DMS 273 (cell line): ENCODE measurements at regions not wholly inside any gene's neighbourhood (a gene's known extent, or its start where the extent isn't known, plus 50 kb on each side); places are given as distances from the start of the nearest gene placed in this dataset.
A peak's percentile ranks its signal among the peaks of the same experiment; 100 is the strongest.

Source experiments
- DNase-seq: peaks from one replicate; lab custom pipeline; 2025; ENCODE audit not compliant: unreplicated experiment; lab: John Stamatoyannopoulos, UW

GRCh38 chr10:107913317-107914294 is 749.1 kb upstream of the SORCS1 start:
- DNase-seq = no peak

- DNase-seq = no peak
Measured at GRCh38 chr10:107901076-107901475, 736.6 kb upstream of the SORCS1 start.

- no peak for DNase-seq
Measured at GRCh38 chr10:107900131-107900530, 735.6 kb upstream of the SORCS1 start.

GRCh38 chr10:107899502-107900062 is 735.1 kb upstream of the SORCS1 start:
- DNase-seq = no peak

DNA sequence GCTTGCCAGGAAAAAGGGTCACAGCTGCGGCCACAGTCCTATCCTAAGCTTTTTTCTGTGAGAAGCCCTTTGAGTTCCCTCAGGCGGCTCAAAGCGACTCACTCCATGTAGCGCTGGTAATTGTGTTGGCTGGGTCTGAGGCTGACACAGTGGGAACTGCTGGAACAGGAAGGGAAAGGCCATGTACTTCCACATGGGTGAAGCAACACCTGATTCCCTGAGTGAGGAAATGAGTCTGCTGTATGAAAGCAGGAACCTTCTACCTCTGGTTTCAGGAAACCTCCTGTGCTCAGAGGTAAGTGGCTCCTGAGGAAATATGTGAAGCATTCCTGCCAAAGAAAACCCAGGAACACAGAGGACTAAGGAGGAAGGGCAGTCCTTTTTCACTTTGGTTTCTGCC is 734.6 kb upstream of the SORCS1 start:
- DNase-seq = no peak

DNA sequence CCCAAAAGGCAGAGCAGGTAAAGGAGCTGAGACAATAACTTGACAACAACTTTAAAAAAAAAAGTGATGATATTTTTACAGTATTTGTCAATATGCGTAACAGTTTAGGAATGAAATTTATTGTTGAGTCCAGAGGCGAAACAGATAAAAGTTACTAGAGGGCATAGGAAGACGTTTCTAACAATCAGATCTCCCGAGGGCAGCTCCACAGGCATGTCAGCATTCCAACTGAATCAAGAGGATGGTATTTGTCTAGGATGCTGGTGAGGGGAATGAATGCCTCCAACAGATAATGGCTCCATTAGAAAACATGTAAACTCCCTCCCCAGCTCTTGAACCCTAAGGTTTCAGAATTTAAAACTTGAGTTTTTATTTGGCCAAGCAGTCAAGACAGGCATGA is 733.9 kb upstream of the SORCS1 start:
- no peak for DNase-seq

- no peak for DNase-seq
Measured at GRCh38 chr10:107894516-107894915, 730.0 kb upstream of the SORCS1 start.

- DNase-seq = no peak
Measured at GRCh38 chr10:107889105-107889504, 724.6 kb upstream of the SORCS1 start.

GRCh38 chr10:107880185-107880584 is 715.7 kb upstream of the SORCS1 start:
- DNase-seq = no peak

GRCh38 chr10:107873007-107873406 is 708.5 kb upstream of the SORCS1 start:
- no peak for DNase-seq

DNA sequence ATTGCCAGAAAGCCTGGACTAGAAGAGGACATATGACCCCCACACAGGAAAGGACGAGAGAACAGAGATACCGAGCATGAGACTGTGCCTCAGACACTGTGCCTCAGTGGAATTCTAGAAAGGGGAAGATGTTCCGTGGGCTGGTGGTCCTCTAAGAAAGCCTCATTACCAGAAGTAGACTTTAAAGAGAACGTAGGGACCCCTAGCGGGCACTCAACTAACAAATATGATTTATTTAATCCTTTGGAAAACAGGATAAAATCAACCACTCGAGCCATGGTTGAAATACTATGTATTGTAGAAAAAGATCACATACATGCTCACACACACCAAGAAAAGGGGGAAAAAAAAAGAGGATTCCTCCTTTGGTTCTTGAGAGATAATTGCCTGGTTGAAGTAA is 701.2 kb upstream of the SORCS1 start:
- no peak for DNase-seq

GRCh38 chr10:107859065-107859464 is 694.6 kb upstream of the SORCS1 start:
- no peak for DNase-seq

DNA sequence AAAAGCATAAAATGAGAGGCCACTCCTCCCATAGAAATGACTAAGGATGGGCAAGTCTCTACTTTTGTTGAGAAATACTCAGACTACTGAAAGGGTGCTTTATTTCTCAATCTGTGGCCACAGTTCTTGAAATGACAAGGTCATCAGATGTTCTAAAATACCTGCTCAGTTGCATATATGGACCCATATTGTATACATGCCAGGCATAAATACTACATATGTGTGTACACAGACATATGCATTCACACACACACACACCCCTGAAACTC is 691.5 kb upstream of the SORCS1 start:
- no peak for DNase-seq

DNA sequence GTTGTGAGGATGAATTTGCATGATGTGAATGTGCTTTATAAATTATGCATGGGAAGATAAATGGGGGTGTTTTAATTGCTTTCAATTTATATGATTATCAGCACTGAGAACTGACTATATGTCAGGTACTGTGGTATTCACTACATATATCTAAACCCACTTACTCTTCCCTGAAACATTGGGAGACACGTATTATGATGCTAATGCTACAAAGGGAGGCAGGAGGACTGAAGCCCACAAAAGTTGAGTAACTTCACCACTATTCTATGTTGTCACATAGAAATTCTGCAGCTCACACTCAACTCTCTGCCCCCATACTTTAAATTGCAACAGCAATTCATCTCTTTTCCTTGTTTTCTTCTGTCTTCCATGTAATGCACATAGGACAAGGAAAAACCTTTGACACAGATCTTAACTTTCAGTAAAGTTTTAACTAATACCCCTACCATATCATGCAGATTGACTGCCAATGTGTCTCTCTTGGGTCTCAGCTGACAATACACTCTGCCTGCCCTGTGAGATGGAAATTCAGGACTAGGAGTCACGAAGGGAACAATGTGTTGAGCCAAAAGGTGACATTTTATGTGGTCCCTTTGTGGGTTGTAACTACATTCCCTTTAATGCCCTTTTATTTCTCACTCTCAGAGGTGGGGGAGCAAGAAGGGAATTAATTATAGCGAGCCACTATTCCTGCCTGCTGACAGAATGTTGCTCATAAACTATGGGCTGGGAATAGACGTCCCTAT is 691.0 kb upstream of the SORCS1 start:
- DNase-seq = no peak

DNA sequence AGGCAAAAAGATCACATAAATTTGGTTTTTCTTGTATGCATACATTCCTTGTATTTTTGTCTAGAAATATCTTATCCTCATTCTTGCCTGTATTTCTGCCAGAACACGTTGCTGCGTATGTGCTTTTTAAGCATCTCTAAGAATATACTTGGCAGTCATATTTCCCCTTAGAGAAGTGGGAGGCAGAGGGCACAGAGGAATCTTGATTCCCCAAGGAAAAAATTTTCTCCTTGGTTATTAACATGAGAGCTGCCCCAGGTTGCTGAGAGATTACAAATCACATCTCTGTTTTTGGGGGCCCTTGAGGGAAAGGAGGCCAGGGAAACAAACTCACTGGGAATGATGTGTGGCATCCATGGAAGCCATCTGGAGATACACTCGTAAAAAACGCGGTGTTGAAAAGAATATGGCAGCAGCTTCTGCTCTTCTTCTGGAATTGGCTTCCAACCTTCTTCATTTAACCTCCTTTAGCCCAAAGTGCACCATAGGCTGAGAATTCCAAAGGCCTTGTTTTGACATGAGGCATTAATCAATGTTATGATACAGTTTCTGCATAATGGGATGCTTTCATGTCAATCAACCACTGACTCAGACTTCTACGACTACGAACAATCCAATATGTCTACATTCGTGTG is 684.3 kb upstream of the SORCS1 start:
- DNase-seq = no peak

DNA sequence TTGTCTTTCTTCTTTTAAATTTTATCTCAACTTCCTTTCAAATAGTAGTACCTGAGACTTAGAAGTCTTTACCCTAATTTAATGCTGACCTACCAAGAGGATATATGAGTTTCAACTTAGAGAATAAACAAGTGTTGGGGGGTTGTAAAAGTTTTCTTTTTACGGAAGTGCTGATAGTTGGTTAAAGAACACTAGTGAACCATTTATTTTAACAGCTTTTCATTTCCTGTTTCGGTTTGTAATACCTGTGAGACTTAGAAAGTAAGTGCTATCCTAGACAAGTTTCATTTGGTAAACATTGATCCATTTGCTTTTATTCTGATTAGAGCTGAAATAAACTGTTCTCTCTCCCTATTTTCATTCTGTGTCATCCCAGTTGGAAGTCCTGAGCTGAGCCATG is 683.1 kb upstream of the SORCS1 start:
- DNase-seq = no peak

DNA sequence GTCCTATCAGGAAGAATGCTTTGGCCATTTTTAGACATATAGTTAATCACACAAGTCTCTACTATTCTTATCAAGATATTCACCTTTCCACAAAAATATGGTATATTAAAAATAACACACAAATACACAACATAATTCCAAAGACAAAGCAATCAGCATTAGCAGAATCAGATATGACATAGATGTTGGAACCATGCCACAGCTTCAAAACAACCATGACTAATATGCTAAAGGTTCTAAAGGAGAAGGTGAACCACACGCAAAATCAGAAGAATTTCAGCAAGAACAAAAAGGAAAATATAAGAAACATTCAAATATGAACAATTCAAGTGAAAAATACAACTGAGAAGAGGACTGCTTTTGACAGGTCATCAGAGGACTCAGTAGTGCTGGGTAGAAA is 670.2 kb upstream of the SORCS1 start:
- DNase-seq = no peak

DNA sequence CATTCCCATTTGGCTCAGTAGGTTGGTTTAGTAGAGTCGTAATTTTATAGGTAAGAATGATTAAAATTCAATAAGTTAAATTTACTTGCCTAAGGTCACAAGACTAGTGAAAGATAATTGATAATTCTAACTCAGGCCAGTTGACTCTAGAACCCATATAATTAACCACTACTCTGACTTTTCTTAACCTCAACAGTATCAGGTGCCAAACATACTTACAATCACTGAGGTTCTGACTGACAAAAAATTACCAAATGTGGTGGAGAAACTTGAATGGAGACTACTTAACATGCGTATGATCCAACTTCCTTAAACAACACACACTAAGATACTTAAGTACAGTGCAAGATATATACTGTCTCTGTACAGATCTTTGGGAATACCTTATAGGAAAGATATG is 667.3 kb upstream of the SORCS1 start:
- DNase-seq = no peak

GRCh38 chr10:107829161-107829560 is 664.7 kb upstream of the SORCS1 start:
- no peak for DNase-seq

GRCh38 chr10:107826171-107826570 is 661.7 kb upstream of the SORCS1 start:
- no peak for DNase-seq

DNA sequence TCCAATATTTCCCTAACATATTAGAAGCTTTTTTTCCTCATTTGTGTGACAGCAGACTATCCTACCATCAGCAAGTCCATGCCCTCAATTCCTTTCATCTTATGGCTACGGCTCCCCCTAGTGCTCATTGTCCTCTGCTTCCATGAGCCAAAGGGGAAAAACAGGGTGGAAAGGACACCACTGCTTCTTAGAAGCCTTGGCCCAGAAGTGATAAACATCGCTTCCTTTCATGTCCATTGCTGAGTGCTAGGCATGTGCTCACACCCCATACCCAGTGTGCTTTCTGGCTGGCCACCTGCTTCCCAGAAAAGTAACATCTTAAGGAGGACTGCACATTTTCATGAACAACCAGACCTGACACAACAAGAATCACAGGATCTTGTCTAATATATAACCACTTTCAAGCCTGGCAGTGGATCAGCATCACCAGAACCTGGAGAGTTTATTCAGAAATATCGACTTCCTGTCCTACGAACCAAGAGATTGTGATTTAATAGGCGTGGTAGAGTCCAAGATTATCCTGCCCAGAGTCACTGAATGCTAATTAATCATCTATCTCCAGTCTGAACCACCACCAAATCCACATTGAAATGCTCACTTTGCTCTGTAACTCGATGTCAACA is 650.5 kb upstream of the SORCS1 start:
- peak; percentile 75 for DNase-seq
